ENCODE measurements at regions not wholly inside any gene's neighbourhood (a gene's known extent, or its start where the extent isn't known, plus 50 kb on each side); places are given as distances from the start of the nearest gene placed in this dataset.

- no peaks in the 10 kb centered on the region for H3K27me3 Mint-ChIP-seq
- no peak overlapping the region for H3K27ac Mint-ChIP-seq
- intact Hi-C loops (cut with micrococcal nuclease) = loop anchor here (2.0 to 5.0 kb wide), 3 partner anchors 191 to 1777 kb away; no protein-coding TSS in a partner anchor
- H3K4me1 Mint-ChIP-seq = no peaks in the 10 kb centered on the region
- H3K9me3 Mint-ChIP-seq = no peaks in the 10 kb centered on the region
- no peak overlapping the region for H3K4me3 Mint-ChIP-seq
- H3K36me3 Mint-ChIP-seq (ENCODE audit: low read depth) = no peaks in the 10 kb centered on the region
- peak; percentile 65 for DNase-seq
These were observed 96.5 kb upstream of the MAOA start for GRCh38 chrX:43559644-43560043.

- DNase-seq = no peak
- no peak overlapping the region for H3K27ac Mint-ChIP-seq
- H3K27me3 Mint-ChIP-seq = no peaks in the 10 kb centered on the region
- H3K4me3 Mint-ChIP-seq = no peak overlapping the region
- intact Hi-C loops (cut with micrococcal nuclease) = no loop called here
- no peaks in the 10 kb centered on the region for H3K9me3 Mint-ChIP-seq
- H3K4me1 Mint-ChIP-seq = no peaks in the 10 kb centered on the region
- H3K36me3 Mint-ChIP-seq (ENCODE audit: low read depth) = no peaks in the 10 kb centered on the region
These were observed 95.7 kb upstream of the MAOA start for GRCh38 chrX:43560247-43560946.

GRCh38 chrX:43562372-43562771 is 93.7 kb upstream of the MAOA start:
- Mint-ChIP-seq H3K27ac (no peak overlapping the region), H3K4me1 (no peaks in the 10 kb centered on the region), H3K36me3 (ENCODE audit: low read depth) (no peaks in the 10 kb centered on the region), H3K4me3 (no peak overlapping the region), H3K27me3 (no peaks in the 10 kb centered on the region), H3K9me3 (no peaks in the 10 kb centered on the region)
- no peak for DNase-seq
- intact Hi-C loops (cut with micrococcal nuclease) = no loop called here

- Mint-ChIP-seq H3K36me3 (ENCODE audit: low read depth) (no peaks in the 10 kb centered on the region), H3K4me3 (no peak overlapping the region), H3K9me3 (no peaks in the 10 kb centered on the region), H3K27me3 (no peaks in the 10 kb centered on the region), H3K27ac (no peak overlapping the region), H3K4me1 (no peaks in the 10 kb centered on the region)
- no peak for DNase-seq
- intact Hi-C loops (cut with micrococcal nuclease) = no loop called here
These were observed 91.1 kb upstream of the MAOA start for GRCh38 chrX:43564953-43565352.

GRCh38 chrX:43566170-43566569 is 89.9 kb upstream of the MAOA start:
- H3K27ac Mint-ChIP-seq = no peak overlapping the region
- no peaks in the 10 kb centered on the region for H3K27me3 Mint-ChIP-seq
- no peaks in the 10 kb centered on the region for H3K36me3 Mint-ChIP-seq (ENCODE audit: low read depth)
- intact Hi-C loops (cut with micrococcal nuclease) = no loop called here
- no peak overlapping the region for H3K4me3 Mint-ChIP-seq
- H3K9me3 Mint-ChIP-seq = no peaks in the 10 kb centered on the region
- no peaks in the 10 kb centered on the region for H3K4me1 Mint-ChIP-seq
- no peak for DNase-seq

- Mint-ChIP-seq H3K27me3 (no peaks in the 10 kb centered on the region), H3K4me1 (no peaks in the 10 kb centered on the region), H3K9me3 (no peaks in the 10 kb centered on the region), H3K27ac (no peak overlapping the region), H3K4me3 (no peak overlapping the region), H3K36me3 (ENCODE audit: low read depth) (no peaks in the 10 kb centered on the region)
- intact Hi-C loops (cut with micrococcal nuclease) = no loop called here
- DNase-seq = no peak
These were observed 82.6 kb upstream of the MAOA start for GRCh38 chrX:43573441-43574015.

GRCh38 chrX:43580621-43581020 is 75.5 kb upstream of the MAOA start:
- DNase-seq = no peak
- H3K27ac Mint-ChIP-seq = no peak overlapping the region
- H3K36me3 Mint-ChIP-seq (ENCODE audit: low read depth) = no peaks in the 10 kb centered on the region
- no peaks in the 10 kb centered on the region for H3K4me1 Mint-ChIP-seq
- no peaks in the 10 kb centered on the region for H3K27me3 Mint-ChIP-seq
- intact Hi-C loops (cut with micrococcal nuclease) = no loop called here
- H3K4me3 Mint-ChIP-seq = no peak overlapping the region
- H3K9me3 Mint-ChIP-seq = no peaks in the 10 kb centered on the region

- intact Hi-C loops (cut with micrococcal nuclease) = no loop called here
- H3K4me1 Mint-ChIP-seq = no peaks in the 10 kb centered on the region
- no peak for DNase-seq
- no peaks in the 10 kb centered on the region for H3K9me3 Mint-ChIP-seq
- H3K27me3 Mint-ChIP-seq = no peaks in the 10 kb centered on the region
- H3K36me3 Mint-ChIP-seq (ENCODE audit: low read depth) = no peaks in the 10 kb centered on the region
- H3K27ac Mint-ChIP-seq = no peak overlapping the region
- no peak overlapping the region for H3K4me3 Mint-ChIP-seq
These were observed 74.9 kb upstream of the MAOA start for GRCh38 chrX:43581167-43581566.

GRCh38 chrX:43581888-43582539 is 74.1 kb upstream of the MAOA start:
- Mint-ChIP-seq H3K36me3 (ENCODE audit: low read depth) (no peaks in the 10 kb centered on the region), H3K27me3 (no peaks in the 10 kb centered on the region), H3K27ac (no peak overlapping the region), H3K4me3 (no peak overlapping the region), H3K9me3 (no peaks in the 10 kb centered on the region), H3K4me1 (no peaks in the 10 kb centered on the region)
- DNase-seq = no peak
- intact Hi-C loops (cut with micrococcal nuclease) = no loop called here

- Mint-ChIP-seq H3K4me1 (no peaks in the 10 kb centered on the region), H3K4me3 (no peak overlapping the region), H3K27ac (no peak overlapping the region), H3K36me3 (ENCODE audit: low read depth) (no peaks in the 10 kb centered on the region), H3K9me3 (no peaks in the 10 kb centered on the region), H3K27me3 (no peaks in the 10 kb centered on the region)
- no peak for DNase-seq
- intact Hi-C loops (cut with micrococcal nuclease) = no loop called here
These were observed 73.6 kb upstream of the MAOA start for GRCh38 chrX:43582540-43582913.

GRCh38 chrX:43585922-43586321 is 70.2 kb upstream of the MAOA start:
- Mint-ChIP-seq H3K4me3 (no peak overlapping the region), H3K9me3 (no peaks in the 10 kb centered on the region), H3K4me1 (no peaks in the 10 kb centered on the region), H3K27me3 (no peaks in the 10 kb centered on the region), H3K36me3 (ENCODE audit: low read depth) (no peaks in the 10 kb centered on the region), H3K27ac (no peak overlapping the region)
- DNase-seq = no peak
- intact Hi-C loops (cut with micrococcal nuclease) = no loop called here

GRCh38 chrX:43586830-43587229 is 69.3 kb upstream of the MAOA start:
- Mint-ChIP-seq H3K9me3 (no peaks in the 10 kb centered on the region), H3K4me1 (no peaks in the 10 kb centered on the region), H3K27ac (no peak overlapping the region), H3K36me3 (ENCODE audit: low read depth) (no peaks in the 10 kb centered on the region), H3K4me3 (no peak overlapping the region), H3K27me3 (no peaks in the 10 kb centered on the region)
- intact Hi-C loops (cut with micrococcal nuclease) = no loop called here
- DNase-seq = no peak

GRCh38 chrX:43589735-43590134 is 66.4 kb upstream of the MAOA start:
- Mint-ChIP-seq H3K4me3 (no peak overlapping the region), H3K27ac (no peak overlapping the region), H3K4me1 (no peaks in the 10 kb centered on the region), H3K36me3 (ENCODE audit: low read depth) (no peaks in the 10 kb centered on the region), H3K9me3 (no peaks in the 10 kb centered on the region), H3K27me3 (no peaks in the 10 kb centered on the region)
- intact Hi-C loops (cut with micrococcal nuclease) = no loop called here
- no peak for DNase-seq

- H3K4me1 Mint-ChIP-seq = no peaks in the 10 kb centered on the region
- no peaks in the 10 kb centered on the region for H3K27me3 Mint-ChIP-seq
- H3K4me3 Mint-ChIP-seq = no peak overlapping the region
- intact Hi-C loops (cut with micrococcal nuclease) = no loop called here
- H3K36me3 Mint-ChIP-seq (ENCODE audit: low read depth) = no peaks in the 10 kb centered on the region
- no peak for DNase-seq
- no peaks in the 10 kb centered on the region for H3K9me3 Mint-ChIP-seq
- no peak overlapping the region for H3K27ac Mint-ChIP-seq
These were observed 65.9 kb upstream of the MAOA start for GRCh38 chrX:43590150-43590549.

All from activated CD4-positive, alpha-beta T cell treated with anti-CD3 and anti-CD28 coated beads, Interleukin-2, amount 10 ng/mL, durations not matched to agents 24 days and 14 days (primary cell).